ENCODE measurements at regions not wholly inside any gene's neighbourhood (a gene's known extent, or its start where the extent isn't known, plus 50 kb on each side); places are given as distances from the start of the nearest gene placed in this dataset.

DNA sequence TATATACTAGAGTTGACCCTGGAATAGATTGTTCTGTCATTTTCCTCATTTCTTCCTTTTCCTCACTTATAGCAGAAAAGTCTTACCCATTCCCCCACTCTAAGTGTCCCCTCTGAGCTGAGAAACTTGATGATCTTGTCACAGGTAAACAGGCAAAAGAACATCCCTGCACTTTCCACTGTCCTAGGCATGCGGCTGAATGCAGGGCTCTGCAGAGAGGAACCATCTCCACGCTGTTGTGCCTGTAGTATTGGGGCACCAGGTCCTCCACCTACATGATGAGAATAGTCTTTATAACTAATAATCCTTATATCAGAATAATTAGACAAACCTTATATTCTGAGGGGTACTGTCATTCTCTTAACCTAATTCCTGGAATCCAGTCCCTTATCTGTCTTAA is 211.3 kb downstream of the RBM26 start:
- TF ChIP-seq, protein P1, sequence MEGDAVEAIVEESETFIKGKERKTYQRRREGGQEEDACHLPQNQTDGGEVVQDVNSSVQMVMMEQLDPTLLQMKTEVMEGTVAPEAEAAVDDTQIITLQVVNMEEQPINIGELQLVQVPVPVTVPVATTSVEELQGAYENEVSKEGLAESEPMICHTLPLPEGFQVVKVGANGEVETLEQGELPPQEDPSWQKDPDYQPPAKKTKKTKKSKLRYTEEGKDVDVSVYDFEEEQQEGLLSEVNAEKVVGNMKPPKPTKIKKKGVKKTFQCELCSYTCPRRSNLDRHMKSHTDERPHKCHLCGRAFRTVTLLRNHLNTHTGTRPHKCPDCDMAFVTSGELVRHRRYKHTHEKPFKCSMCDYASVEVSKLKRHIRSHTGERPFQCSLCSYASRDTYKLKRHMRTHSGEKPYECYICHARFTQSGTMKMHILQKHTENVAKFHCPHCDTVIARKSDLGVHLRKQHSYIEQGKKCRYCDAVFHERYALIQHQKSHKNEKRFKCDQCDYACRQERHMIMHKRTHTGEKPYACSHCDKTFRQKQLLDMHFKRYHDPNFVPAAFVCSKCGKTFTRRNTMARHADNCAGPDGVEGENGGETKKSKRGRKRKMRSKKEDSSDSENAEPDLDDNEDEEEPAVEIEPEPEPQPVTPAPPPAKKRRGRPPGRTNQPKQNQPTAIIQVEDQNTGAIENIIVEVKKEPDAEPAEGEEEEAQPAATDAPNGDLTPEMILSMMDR (IDR thresholded peaks at IDR 0.05): no peak
- no peak for TF ChIP-seq POLR2A (IDR thresholded peaks at IDR 0.05)
